ENCODE measurements at regions not wholly inside any gene's neighbourhood (a gene's known extent, or its start where the extent isn't known, plus 50 kb on each side); places are given as distances from the start of the nearest gene placed in this dataset.
A peak's percentile ranks its signal among the peaks of the same experiment; 100 is the strongest.
"Not testable (repeated sequence)": the region's sequence is repeated elsewhere in the genome, so short reads cannot be mapped to it uniquely, and the experiment has no call there.

DNA sequence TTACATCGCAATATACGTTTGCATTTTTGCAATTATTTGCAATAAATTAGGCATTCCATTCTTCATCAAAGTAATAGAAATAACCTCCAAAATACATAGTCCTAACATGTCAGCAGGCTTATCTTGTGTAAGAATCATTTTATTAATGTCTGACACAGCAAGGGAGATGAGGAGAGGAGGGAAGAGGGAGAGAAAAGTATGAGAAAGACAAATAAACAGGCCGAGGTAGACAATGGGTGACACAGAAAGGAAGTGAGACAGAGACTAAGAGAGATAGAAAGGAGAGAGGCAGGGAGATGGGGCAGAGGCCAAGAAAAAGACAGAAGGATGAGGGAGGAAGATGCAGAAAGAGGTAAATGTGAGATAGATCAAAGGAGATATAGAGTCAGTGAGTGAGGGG lies 50.3 kb upstream of the CYP2B6 start:
- H3K36me3 Mint-ChIP-seq (ENCODE audit: insufficient read depth); H3K27ac Mint-ChIP-seq; H3K9me3 Mint-ChIP-seq (ENCODE audit: low read depth); H3K4me1 Mint-ChIP-seq (ENCODE audit: low read depth); DNase-seq (ENCODE audit: low spot score, unreplicated experiment); H3K4me3 Mint-ChIP-seq (ENCODE audit: low read depth): not testable (repeated sequence)
- H3K27me3 Mint-ChIP-seq: peaks cover 30% of the 10 kb centered on the region

DNA sequence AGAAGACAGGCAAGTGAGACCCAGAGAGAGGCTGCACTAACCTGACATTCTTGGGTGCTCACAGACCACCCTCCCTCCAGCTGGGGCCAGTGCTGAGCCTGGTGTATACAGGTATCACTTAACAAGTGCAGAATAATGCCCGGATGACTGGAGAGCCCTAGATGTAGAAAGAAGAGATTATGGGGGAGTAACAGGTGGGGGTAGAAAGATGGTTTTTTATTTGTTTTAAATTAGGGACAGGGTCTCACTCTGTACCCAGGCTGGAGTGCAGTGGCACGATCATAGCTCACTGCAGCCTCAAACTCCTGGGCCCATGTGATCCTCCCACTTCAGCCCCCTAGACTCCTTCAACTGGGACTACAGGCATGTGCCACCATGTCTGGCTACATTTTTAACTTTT lies 53.1 kb upstream of the CYP2B6 start:
- DNase-seq (ENCODE audit: low spot score, unreplicated experiment); H3K27ac Mint-ChIP-seq: not testable (repeated sequence)

DNA sequence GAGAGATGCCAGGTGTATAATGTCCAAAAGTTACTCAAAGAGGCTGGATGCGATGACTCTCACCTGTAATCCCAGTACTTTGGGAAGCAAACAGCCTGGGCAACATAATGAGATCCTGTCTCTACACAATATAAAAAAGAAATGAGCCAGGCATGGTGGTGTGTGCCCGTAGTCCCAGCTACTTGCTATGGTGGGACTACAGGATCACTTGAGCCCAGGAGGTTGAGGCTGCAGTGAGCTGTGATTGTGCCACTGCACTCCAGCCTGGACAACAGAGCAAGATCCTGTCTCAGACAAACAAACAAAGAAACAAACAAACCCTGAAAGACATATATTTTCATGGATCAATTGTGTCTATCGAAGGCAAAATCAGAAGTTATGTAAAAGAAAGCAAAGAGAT lies 54.3 kb upstream of the CYP2B6 start:
- no peak overlapping the region for H3K27ac Mint-ChIP-seq
- H3K27me3 Mint-ChIP-seq: peaks cover 31% of the 10 kb centered on the region
- no peak overlapping the region for H3K4me3 Mint-ChIP-seq (ENCODE audit: low read depth)
- no peaks in the 10 kb centered on the region for H3K9me3 Mint-ChIP-seq (ENCODE audit: low read depth)
- no peaks in the 10 kb centered on the region for H3K36me3 Mint-ChIP-seq (ENCODE audit: insufficient read depth)
- H3K4me1 Mint-ChIP-seq (ENCODE audit: low read depth): no peaks in the 10 kb centered on the region
- no peak for DNase-seq (ENCODE audit: low spot score, unreplicated experiment)
- TF ChIP-seq, protein P1, sequence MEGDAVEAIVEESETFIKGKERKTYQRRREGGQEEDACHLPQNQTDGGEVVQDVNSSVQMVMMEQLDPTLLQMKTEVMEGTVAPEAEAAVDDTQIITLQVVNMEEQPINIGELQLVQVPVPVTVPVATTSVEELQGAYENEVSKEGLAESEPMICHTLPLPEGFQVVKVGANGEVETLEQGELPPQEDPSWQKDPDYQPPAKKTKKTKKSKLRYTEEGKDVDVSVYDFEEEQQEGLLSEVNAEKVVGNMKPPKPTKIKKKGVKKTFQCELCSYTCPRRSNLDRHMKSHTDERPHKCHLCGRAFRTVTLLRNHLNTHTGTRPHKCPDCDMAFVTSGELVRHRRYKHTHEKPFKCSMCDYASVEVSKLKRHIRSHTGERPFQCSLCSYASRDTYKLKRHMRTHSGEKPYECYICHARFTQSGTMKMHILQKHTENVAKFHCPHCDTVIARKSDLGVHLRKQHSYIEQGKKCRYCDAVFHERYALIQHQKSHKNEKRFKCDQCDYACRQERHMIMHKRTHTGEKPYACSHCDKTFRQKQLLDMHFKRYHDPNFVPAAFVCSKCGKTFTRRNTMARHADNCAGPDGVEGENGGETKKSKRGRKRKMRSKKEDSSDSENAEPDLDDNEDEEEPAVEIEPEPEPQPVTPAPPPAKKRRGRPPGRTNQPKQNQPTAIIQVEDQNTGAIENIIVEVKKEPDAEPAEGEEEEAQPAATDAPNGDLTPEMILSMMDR (IDR thresholded peaks at IDR 0.05; ENCODE audit: unreplicated experiment): no peak

More for the DNA sequence above, 53.1 kb upstream of the CYP2B6 start:
- H3K27me3 Mint-ChIP-seq: peaks cover 31% of the 10 kb centered on the region
- H3K36me3 Mint-ChIP-seq (ENCODE audit: insufficient read depth); H3K4me3 Mint-ChIP-seq (ENCODE audit: low read depth); H3K9me3 Mint-ChIP-seq (ENCODE audit: low read depth); H3K4me1 Mint-ChIP-seq (ENCODE audit: low read depth): not testable (repeated sequence)

DNA sequence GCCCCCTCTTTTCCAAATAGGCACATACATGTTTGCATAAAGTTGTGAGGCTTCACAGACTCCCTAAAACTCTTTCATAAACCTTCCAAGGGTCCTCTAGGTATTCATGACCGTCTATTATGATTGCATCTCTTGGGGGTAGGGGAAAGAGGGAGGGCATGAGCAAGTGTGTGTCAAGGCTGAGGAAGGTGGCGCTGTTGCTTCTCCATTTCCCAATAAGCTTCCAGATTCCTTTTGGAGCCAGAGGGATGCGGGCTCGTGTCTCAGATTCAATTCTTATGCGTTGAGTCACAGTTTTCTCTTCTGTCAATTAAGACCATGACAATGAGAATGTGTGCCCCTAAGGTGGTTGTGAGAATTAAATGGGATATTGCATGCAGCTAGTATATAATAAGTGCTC lies 51.0 kb upstream of the CYP2A7 start:
- H3K27me3 Mint-ChIP-seq: peaks cover 22% of the 10 kb centered on the region
- H3K4me3 Mint-ChIP-seq (ENCODE audit: low read depth): no peak overlapping the region
- H3K9me3 Mint-ChIP-seq (ENCODE audit: low read depth): no peaks in the 10 kb centered on the region
- no peaks in the 10 kb centered on the region for H3K36me3 Mint-ChIP-seq (ENCODE audit: insufficient read depth)
- peaks cover 19% of the 10 kb centered on the region for H3K4me1 Mint-ChIP-seq (ENCODE audit: low read depth)
- no peak for DNase-seq (ENCODE audit: low spot score, unreplicated experiment)
- no peak overlapping the region for H3K27ac Mint-ChIP-seq
- TF ChIP-seq, protein P1 (IDR thresholded peaks at IDR 0.05; ENCODE audit: unreplicated experiment): no peak

DNA sequence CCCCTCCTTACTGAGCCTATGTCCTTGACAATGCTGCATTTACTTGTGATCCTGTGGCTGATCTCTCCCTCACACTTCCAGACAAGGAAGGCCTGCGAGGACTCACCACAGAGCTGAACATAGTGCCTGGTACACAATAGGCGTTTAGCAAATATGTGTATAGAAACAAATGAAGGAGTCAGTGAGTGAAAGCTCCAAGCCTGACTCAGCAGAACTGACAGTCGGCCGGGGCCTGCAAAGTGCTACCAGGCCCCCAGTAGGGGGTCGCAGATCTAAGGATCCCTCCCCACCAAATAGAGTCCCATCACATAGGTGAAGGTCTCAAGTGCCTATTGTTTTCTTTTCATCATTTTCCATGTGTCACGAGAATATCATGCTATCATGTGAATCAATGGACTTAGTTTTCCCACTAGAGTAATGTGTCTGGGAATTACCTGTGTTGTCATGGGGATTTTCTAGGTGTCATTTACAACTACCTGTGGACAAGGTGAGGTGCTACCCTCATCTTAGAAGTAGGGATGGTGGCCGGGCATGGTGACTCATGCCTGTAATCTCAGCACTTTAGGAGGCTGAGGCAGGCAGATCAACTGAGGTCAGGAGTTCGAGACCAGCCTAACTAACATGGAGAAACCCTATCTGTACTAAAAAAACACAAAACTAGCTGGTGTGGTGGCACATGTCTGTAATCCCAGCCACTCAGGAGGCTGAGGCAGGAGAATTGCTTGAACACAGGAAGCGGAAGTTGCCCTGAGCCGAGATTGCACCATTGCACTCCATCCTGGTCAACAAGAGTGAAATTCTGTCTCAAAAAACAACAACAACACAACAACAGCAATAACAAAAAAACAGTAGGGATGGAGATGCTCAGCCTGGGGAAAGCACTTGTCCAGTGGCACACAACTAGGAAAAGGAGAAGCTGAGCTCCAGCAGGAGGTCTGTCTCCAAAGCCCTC lies 50.3 kb upstream of the CYP2A7 start:
- H3K27ac Mint-ChIP-seq: peak overlapping the region; percentile 50
- DNase-seq (ENCODE audit: low spot score, unreplicated experiment): no peak
- H3K4me1 Mint-ChIP-seq (ENCODE audit: low read depth): peaks cover 19% of the 10 kb centered on the region
- TF ChIP-seq, protein P1 (IDR thresholded peaks at IDR 0.05; ENCODE audit: unreplicated experiment): no peak
- H3K36me3 Mint-ChIP-seq (ENCODE audit: insufficient read depth): no peaks in the 10 kb centered on the region
- no peaks in the 10 kb centered on the region for H3K9me3 Mint-ChIP-seq (ENCODE audit: low read depth)
- peaks cover 17% of the 10 kb centered on the region for H3K27me3 Mint-ChIP-seq
- no peak overlapping the region for H3K4me3 Mint-ChIP-seq (ENCODE audit: low read depth)

Measured in progenitor cell of endocrine pancreas (in vitro differentiated cells).